Thoracic aorta (tissue), 2 donors: ENCODE measurements at regions not wholly inside any gene's neighbourhood (a gene's known extent, or its start where the extent isn't known, plus 50 kb on each side); places are given as distances from the start of the nearest gene placed in this dataset.

ENCODE experiments used
- ATAC-seq: fragments of 150-250 bp; one replicate; pipeline ENCODE4 v1.8.0; 2017; ENCODE audit warnings: low read depth; ENCODE audit not compliant: insufficient number of reproducible peaks, low FRiP score
- DNase-seq: peaks from one replicate; pipeline ENCODE4 v3.0.0-alpha.2; 2020; ENCODE audit warnings: low spot score
- H3K27ac ChIP-seq, 2 donors: fragments of 200-600 bp; sonication (generic); 1 replicate in 1 of 2; 2 replicates in 1 of 2; pipeline ENCODE4 v1.5.1; 2016; ENCODE audit warnings: mild to moderate bottlenecking in 2 of 2, moderate library complexity in 2 of 2
- H3K27me3 ChIP-seq: fragments of 200-600 bp; sonication (generic); replicated peaks from 2 replicates; pipeline ENCODE4 v1.6.0; 2016; ENCODE audit warnings: mild to moderate bottlenecking; ENCODE audit not compliant: insufficient read depth
- H3K36me3 ChIP-seq: fragments of 200-600 bp; sonication (generic); one replicate; pipeline ENCODE4 v1.5.1; 2016
- H3K4me1 ChIP-seq, 2 donors: fragments of 200-600 bp; sonication (generic); 1 replicate in 1 of 2; 2 replicates in 1 of 2; pipeline versions ENCODE4 v1.5.1 to v1.6.0; 2016; ENCODE audit warnings: low read depth in 2 of 2, mild to moderate bottlenecking in 1 of 2; ENCODE audit not compliant: control insufficient read depth in 1 of 2
- H3K4me3 ChIP-seq: fragments of 200-600 bp; sonication (generic); 2 replicates; pipeline ENCODE4 v1.5.1; 2016; ENCODE audit warnings: mild to moderate bottlenecking
- H3K9me3 ChIP-seq: fragments of 200-600 bp; sonication (generic); 2 replicates; pipeline ENCODE4 v1.5.1; 2016
- CTCF ChIP-seq: fragments of 200-600 bp; sonication (generic); IDR thresholded peaks from one replicate; pipeline ENCODE4 v1.5.1; 2019; ENCODE audit warnings: antibody characterized with exemption

- H3K4me1 ChIP-seq = peaks cover 0 to 13% of the 10 kb centered on the region in 2 donors
Observed at GRCh38 chr12:124705545-124706138, 138.2 kb upstream of the NCOR2 start.

GRCh38 chr12:124704619-124705018, 137.2 kb upstream of the NCOR2 start:
- no peaks in the 10 kb centered on the region for H3K36me3 ChIP-seq
- H3K4me1 ChIP-seq = peaks cover 0 to 23% of the 10 kb centered on the region in 2 donors
- ATAC-seq (no peak), DNase-seq (no peak)
- no peak overlapping the region for H3K4me3 ChIP-seq
- H3K9me3 ChIP-seq = peaks cover 4% of the 10 kb centered on the region
- no peak for TF ChIP-seq CTCF
- H3K27me3 ChIP-seq = no peaks in the 10 kb centered on the region
- no peak overlapping the region for H3K27ac ChIP-seq

More at GRCh38 chr12:124705545-124706138, 138.2 kb upstream of the NCOR2 start:
- ATAC-seq (no peak), DNase-seq (no peak)
- H3K36me3 ChIP-seq = no peaks in the 10 kb centered on the region
- no peak for TF ChIP-seq CTCF
- peaks cover 4% of the 10 kb centered on the region for H3K9me3 ChIP-seq
- H3K4me3 ChIP-seq = no peak overlapping the region
- H3K27ac ChIP-seq = no peak overlapping the region
- H3K27me3 ChIP-seq = no peaks in the 10 kb centered on the region

- peaks cover 2 to 31% of the 10 kb centered on the region in 2 donors for H3K4me1 ChIP-seq
- H3K4me3 ChIP-seq = no peak overlapping the region
- H3K27me3 ChIP-seq = no peaks in the 10 kb centered on the region
- DNase-seq = no peak
- H3K9me3 ChIP-seq = peaks cover 4% of the 10 kb centered on the region
- ATAC-seq = no peak
- no peak for TF ChIP-seq CTCF
- H3K36me3 ChIP-seq = no peaks in the 10 kb centered on the region
- H3K27ac ChIP-seq = no peak overlapping the region
Observed at GRCh38 chr12:124703856-124704255, 136.4 kb upstream of the NCOR2 start.

GRCh38 chr12:124702736-124703135, 135.3 kb upstream of the NCOR2 start:
- Histone ChIP-seq H3K9me3 (peaks cover 2% of the 10 kb centered on the region), H3K27ac (no peak overlapping the region), H3K4me3 (no peak overlapping the region), H3K27me3 (no peaks in the 10 kb centered on the region), H3K36me3 (no peaks in the 10 kb centered on the region), H3K4me1 (peaks cover 11 to 42% of the 10 kb centered on the region in 2 donors)
- no peak for ATAC-seq
- no peak for DNase-seq
- no peak for TF ChIP-seq CTCF

- Histone ChIP-seq H3K4me3 (peak overlapping the region; percentile 20), H3K27me3 (no peaks in the 10 kb centered on the region), H3K36me3 (no peaks in the 10 kb centered on the region), H3K4me1 (peaks cover 17 to 55% of the 10 kb centered on the region in 2 donors), H3K9me3 (no peaks in the 10 kb centered on the region), H3K27ac (peak overlapping the region; percentile 92 to 93)
- no peak for DNase-seq
- no peak for TF ChIP-seq CTCF
- peak; percentile 66 for ATAC-seq
Observed at GRCh38 chr12:124700810-124701592, 133.6 kb upstream of the NCOR2 start.
